GM12891 (cell line): ENCODE measurements at regions not wholly inside any gene's neighbourhood (a gene's known extent, or its start where the extent isn't known, plus 50 kb on each side); places are given as distances from the start of the nearest gene placed in this dataset.

Experiments used
- POLR2A ChIP-seq: IDR thresholded peaks from 2 replicates; pipeline ENCODE4 v1.6.1; 2011; ENCODE audit warnings: low read depth, low read length, control low read depth
- POLR2AphosphoS5 ChIP-seq: IDR thresholded peaks from 2 replicates; pipeline ENCODE4 v1.6.1; 2011; ENCODE audit warnings: low read depth, low read length, control low read depth
- TAF1 ChIP-seq: IDR thresholded peaks from 2 replicates; pipeline ENCODE4 v1.6.1; 2011; ENCODE audit warnings: low read depth, low read length, control low read depth

- TF ChIP-seq POLR2A (no peak), POLR2AphosphoS5 (no peak), TAF1 (no peak)
These were observed 92.4 kb upstream of the PIK3CG start for GRCh38 chr7:106772655-106773108.
